ENCODE measurements at regions not wholly inside any gene's neighbourhood (a gene's known extent, or its start where the extent isn't known, plus 50 kb on each side); places are given as distances from the start of the nearest gene placed in this dataset.

GRCh38 chr12:46490635-46491034, 118.1 kb upstream of the SLC38A2 start:
- TF ChIP-seq POLR2AphosphoS5 (IDR thresholded peaks at IDR 0.05; ENCODE audit: low read depth, low read length): no peak
- DNase-seq (ENCODE audit: insufficient read length) (no peak), FAIRE-seq (no peak)

GRCh38 chr12:46489951-46490388, 117.4 kb upstream of the SLC38A2 start:
- FAIRE-seq: no peak
- TF ChIP-seq TAF1 (IDR thresholded peaks at IDR 0.05; ENCODE audit: borderline replicate concordance, low read depth, low read length) (no peak), POLR2A (IDR thresholded peaks at IDR 0.05; ENCODE audit: low read depth, low read length) (no peak), POLR2AphosphoS5 (IDR thresholded peaks at IDR 0.05; ENCODE audit: low read depth, low read length) (no peak)
- no peak for DNase-seq (ENCODE audit: insufficient read length)

GRCh38 chr12:46487567-46488131, 115.1 kb upstream of the SLC38A2 start:
- FAIRE-seq (no peak), DNase-seq (ENCODE audit: insufficient read length) (no peak)
- no peak for TF ChIP-seq POLR2AphosphoS5 (IDR thresholded peaks at IDR 0.05; ENCODE audit: low read depth, low read length)
- no peak for TF ChIP-seq POLR2A (IDR thresholded peaks at IDR 0.05; ENCODE audit: low read depth, low read length)
- TF ChIP-seq TAF1 (IDR thresholded peaks at IDR 0.05; ENCODE audit: borderline replicate concordance, low read depth, low read length): no peak

GRCh38 chr12:46486588-46486987, 114.0 kb upstream of the SLC38A2 start:
- no peak for TF ChIP-seq TAF1 (IDR thresholded peaks at IDR 0.05; ENCODE audit: borderline replicate concordance, low read depth, low read length)
- no peak for TF ChIP-seq POLR2A (IDR thresholded peaks at IDR 0.05; ENCODE audit: low read depth, low read length)
- no peak for TF ChIP-seq POLR2AphosphoS5 (IDR thresholded peaks at IDR 0.05; ENCODE audit: low read depth, low read length)
- FAIRE-seq: no peak
- DNase-seq (ENCODE audit: insufficient read length): no peak

GRCh38 chr12:46485853-46486252, 113.3 kb upstream of the SLC38A2 start:
- FAIRE-seq (no peak), DNase-seq (ENCODE audit: insufficient read length) (no peak)
- TF ChIP-seq POLR2A (IDR thresholded peaks at IDR 0.05; ENCODE audit: low read depth, low read length) (no peak), TAF1 (IDR thresholded peaks at IDR 0.05; ENCODE audit: borderline replicate concordance, low read depth, low read length) (no peak), POLR2AphosphoS5 (IDR thresholded peaks at IDR 0.05; ENCODE audit: low read depth, low read length) (no peak)

- FAIRE-seq (no peak), DNase-seq (ENCODE audit: insufficient read length) (no peak)
These were observed 112.0 kb upstream of the SLC38A2 start for GRCh38 chr12:46484396-46485061.

GRCh38 chr12:46483572-46484395, 111.2 kb upstream of the SLC38A2 start:
- FAIRE-seq: no peak
- DNase-seq (ENCODE audit: insufficient read length): no peak
- TF ChIP-seq TAF1 (IDR thresholded peaks at IDR 0.05; ENCODE audit: borderline replicate concordance, low read depth, low read length) (no peak), POLR2AphosphoS5 (IDR thresholded peaks at IDR 0.05; ENCODE audit: low read depth, low read length) (no peak), POLR2A (IDR thresholded peaks at IDR 0.05; ENCODE audit: low read depth, low read length) (no peak)

More at GRCh38 chr12:46484396-46485061, 112.0 kb upstream of the SLC38A2 start:
- TF ChIP-seq TAF1 (IDR thresholded peaks at IDR 0.05; ENCODE audit: borderline replicate concordance, low read depth, low read length) (no peak), POLR2AphosphoS5 (IDR thresholded peaks at IDR 0.05; ENCODE audit: low read depth, low read length) (no peak)

GRCh38 chr12:46480724-46481123, 108.2 kb upstream of the SLC38A2 start:
- no peak for DNase-seq (ENCODE audit: insufficient read length)
- FAIRE-seq: no peak
- no peak for TF ChIP-seq POLR2A (IDR thresholded peaks at IDR 0.05; ENCODE audit: low read depth, low read length)
- no peak for TF ChIP-seq TAF1 (IDR thresholded peaks at IDR 0.05; ENCODE audit: borderline replicate concordance, low read depth, low read length)
- no peak for TF ChIP-seq POLR2AphosphoS5 (IDR thresholded peaks at IDR 0.05; ENCODE audit: low read depth, low read length)

GRCh38 chr12:46480316-46480715, 107.7 kb upstream of the SLC38A2 start:
- DNase-seq (ENCODE audit: insufficient read length) (no peak), FAIRE-seq (no peak)
- TF ChIP-seq TAF1 (IDR thresholded peaks at IDR 0.05; ENCODE audit: borderline replicate concordance, low read depth, low read length) (no peak), POLR2A (IDR thresholded peaks at IDR 0.05; ENCODE audit: low read depth, low read length) (no peak), POLR2AphosphoS5 (IDR thresholded peaks at IDR 0.05; ENCODE audit: low read depth, low read length) (no peak)

GRCh38 chr12:46478123-46478522, 105.5 kb upstream of the SLC38A2 start:
- TF ChIP-seq TAF1 (IDR thresholded peaks at IDR 0.05; ENCODE audit: borderline replicate concordance, low read depth, low read length): no peak
- no peak for TF ChIP-seq POLR2AphosphoS5 (IDR thresholded peaks at IDR 0.05; ENCODE audit: low read depth, low read length)
- no peak for TF ChIP-seq POLR2A (IDR thresholded peaks at IDR 0.05; ENCODE audit: low read depth, low read length)
- DNase-seq (ENCODE audit: insufficient read length): no peak
- FAIRE-seq: no peak

GRCh38 chr12:46477541-46477940, 105.0 kb upstream of the SLC38A2 start:
- DNase-seq (ENCODE audit: insufficient read length) (no peak), FAIRE-seq (no peak)
- no peak for TF ChIP-seq TAF1 (IDR thresholded peaks at IDR 0.05; ENCODE audit: borderline replicate concordance, low read depth, low read length)

All from GM12892 (cell line).